OCI-LY1 (cell line): ENCODE measurements at regions not wholly inside any gene's neighbourhood (a gene's known extent, or its start where the extent isn't known, plus 50 kb on each side); places are given as distances from the start of the nearest gene placed in this dataset.

Experiments used
- EZH2 ChIP-seq: fragments of 200-600 bp; sonication (generic), shearing (Covaris generic); IDR thresholded peaks from 2 replicates; pipeline ENCODE4 v1.8.0; 2017; ENCODE audit warnings: borderline replicate concordance, mixed run types, mild to moderate bottlenecking, antibody characterized with exemption, low read length, moderate library complexity, mixed read lengths
- TF ChIP-seq, protein P1 (sequence below): fragments of 200-600 bp; sonication (generic), shearing (Covaris generic); IDR thresholded peaks from 2 replicates; pipeline ENCODE4 v1.5.1; 2017; ENCODE audit warnings: mild to moderate bottlenecking, antibody characterized with exemption, low read length, moderate library complexity, mixed read lengths

GRCh38 chr2:21501376-21502027 is 377.7 kb downstream of the TDRD15 start:
- TF ChIP-seq, protein P1, sequence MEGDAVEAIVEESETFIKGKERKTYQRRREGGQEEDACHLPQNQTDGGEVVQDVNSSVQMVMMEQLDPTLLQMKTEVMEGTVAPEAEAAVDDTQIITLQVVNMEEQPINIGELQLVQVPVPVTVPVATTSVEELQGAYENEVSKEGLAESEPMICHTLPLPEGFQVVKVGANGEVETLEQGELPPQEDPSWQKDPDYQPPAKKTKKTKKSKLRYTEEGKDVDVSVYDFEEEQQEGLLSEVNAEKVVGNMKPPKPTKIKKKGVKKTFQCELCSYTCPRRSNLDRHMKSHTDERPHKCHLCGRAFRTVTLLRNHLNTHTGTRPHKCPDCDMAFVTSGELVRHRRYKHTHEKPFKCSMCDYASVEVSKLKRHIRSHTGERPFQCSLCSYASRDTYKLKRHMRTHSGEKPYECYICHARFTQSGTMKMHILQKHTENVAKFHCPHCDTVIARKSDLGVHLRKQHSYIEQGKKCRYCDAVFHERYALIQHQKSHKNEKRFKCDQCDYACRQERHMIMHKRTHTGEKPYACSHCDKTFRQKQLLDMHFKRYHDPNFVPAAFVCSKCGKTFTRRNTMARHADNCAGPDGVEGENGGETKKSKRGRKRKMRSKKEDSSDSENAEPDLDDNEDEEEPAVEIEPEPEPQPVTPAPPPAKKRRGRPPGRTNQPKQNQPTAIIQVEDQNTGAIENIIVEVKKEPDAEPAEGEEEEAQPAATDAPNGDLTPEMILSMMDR = no peak
- no peak for TF ChIP-seq EZH2
